Hepatocyte (in vitro differentiated cells): ENCODE measurements at regions not wholly inside any gene's neighbourhood (a gene's known extent, or its start where the extent isn't known, plus 50 kb on each side); places are given as distances from the start of the nearest gene placed in this dataset.

Source experiments
- DNase-seq: peaks from one replicate; pipeline ENCODE4 v3.0.0-alpha.2; 2016; ENCODE audit warnings: low spot score
- H2AFZ ChIP-seq: fragments of 200-600 bp; sonication (generic); 2 replicates; pipeline ENCODE4 v1.6.0; 2016; ENCODE audit warnings: antibody characterized with exemption, mild to moderate bottlenecking
- H3K27ac ChIP-seq: fragments of 200-600 bp; sonication (generic); 2 replicates; pipeline ENCODE4 v1.5.1; 2016; ENCODE audit warnings: mild to moderate bottlenecking
- H3K27me3 ChIP-seq: fragments of 200-600 bp; sonication (generic); 2 replicates; pipeline ENCODE4 v1.6.1; 2016
- H3K36me3 ChIP-seq: fragments of 200-600 bp; sonication (generic); replicated peaks from 2 replicates; pipeline ENCODE4 v1.5.1; 2016; ENCODE audit warnings: low read depth; ENCODE audit not compliant: insufficient read depth
- H3K4me1 ChIP-seq: fragments of 200-600 bp; sonication (generic); 2 replicates; pipeline ENCODE4 v1.5.1; 2016; ENCODE audit warnings: mild to moderate bottlenecking, moderate library complexity; ENCODE audit not compliant: insufficient read depth
- H3K4me2 ChIP-seq: fragments of 200-600 bp; sonication (generic); 2 replicates; pipeline ENCODE4 v1.6.0; 2016
- H3K4me3 ChIP-seq: fragments of 200-600 bp; sonication (generic); 2 replicates; pipeline ENCODE4 v1.5.1; 2016; ENCODE audit warnings: mild to moderate bottlenecking
- H3K79me2 ChIP-seq: fragments of 200-600 bp; sonication (generic); 2 replicates; pipeline ENCODE4 v1.6.0; 2017; ENCODE audit warnings: mild to moderate bottlenecking
- H3K9me2 ChIP-seq: fragments of 200-600 bp; sonication (generic); replicated peaks from 2 replicates; pipeline ENCODE4 v1.6.0; 2017; ENCODE audit warnings: mild to moderate bottlenecking; ENCODE audit not compliant: insufficient read depth
- H3K9me3 ChIP-seq: fragments of 200-600 bp; sonication (generic); 2 replicates; pipeline ENCODE4 v1.5.1; 2016; ENCODE audit warnings: low read depth, mild to moderate bottlenecking
- H4K20me1 ChIP-seq: fragments of 200-600 bp; sonication (generic); 2 replicates; pipeline ENCODE4 v1.6.0; 2016; ENCODE audit warnings: mild to moderate bottlenecking; ENCODE audit not compliant: insufficient read depth, poor library complexity, severe bottlenecking
- EZH2 ChIP-seq: fragments of 200-600 bp; sonication (generic); IDR thresholded peaks from 2 replicates; pipeline ENCODE4 v1.6.1; 2016; ENCODE audit warnings: antibody characterized with exemption, mild to moderate bottlenecking, borderline replicate concordance
- EZH2phosphoT487 ChIP-seq: fragments of 200-600 bp; sonication (generic); IDR thresholded peaks from one replicate; pipeline ENCODE4 v1.6.1; 2018; ENCODE audit warnings: antibody characterized with exemption, mild to moderate bottlenecking, low read depth, moderate library complexity; ENCODE audit not compliant: unreplicated experiment, severe bottlenecking
- WGBS: methylation state at CpG from one replicate; pipeline ENCODE4 v1.1.6; 2016; ENCODE audit warnings: low lambda C conversion rate; ENCODE audit errors: missing lambda C conversion rate; 5-methylcytosine and 5-hydroxymethylcytosine counted together
- TF ChIP-seq, protein P1 (sequence below): fragments of 200-600 bp; sonication (generic); IDR thresholded peaks from 2 replicates; pipeline ENCODE4 v1.5.1; 2016; ENCODE audit warnings: antibody characterized with exemption, mild to moderate bottlenecking; ENCODE audit not compliant: poor library complexity

DNA sequence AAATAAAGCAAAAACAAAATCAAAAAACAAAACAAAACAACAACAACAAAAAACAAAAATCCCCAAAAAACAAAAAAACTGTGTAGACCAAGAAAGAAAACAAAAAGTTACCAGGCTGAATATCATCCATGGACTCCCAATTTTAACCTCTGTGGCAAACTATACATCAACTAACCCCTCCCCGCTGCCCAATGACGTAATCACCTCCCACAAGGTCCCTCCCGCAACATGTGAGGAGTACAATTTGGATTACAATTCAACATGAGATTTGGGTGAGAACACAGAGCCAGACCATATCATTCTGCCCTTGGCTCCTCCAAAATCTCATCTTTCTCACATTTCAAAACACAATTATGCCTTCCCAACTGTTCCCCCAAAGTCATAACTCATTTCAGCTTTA is 179.8 kb downstream of the DERA start:
- H3K9me3 ChIP-seq: no peaks in the 10 kb centered on the region
- no peak overlapping the region for H2AFZ ChIP-seq
- WGBS: 98% methylated on average over 3 of the region's 3 CpGs
- H3K4me3 ChIP-seq: no peak overlapping the region
- no peaks in the 10 kb centered on the region for H3K9me2 ChIP-seq
- no peaks in the 10 kb centered on the region for H4K20me1 ChIP-seq
- no peak overlapping the region for H3K4me2 ChIP-seq
- DNase-seq: no peak
- no peak overlapping the region for H3K27ac ChIP-seq
- no peaks in the 10 kb centered on the region for H3K36me3 ChIP-seq
- TF ChIP-seq EZH2phosphoT487: no peak
- TF ChIP-seq, protein P1, sequence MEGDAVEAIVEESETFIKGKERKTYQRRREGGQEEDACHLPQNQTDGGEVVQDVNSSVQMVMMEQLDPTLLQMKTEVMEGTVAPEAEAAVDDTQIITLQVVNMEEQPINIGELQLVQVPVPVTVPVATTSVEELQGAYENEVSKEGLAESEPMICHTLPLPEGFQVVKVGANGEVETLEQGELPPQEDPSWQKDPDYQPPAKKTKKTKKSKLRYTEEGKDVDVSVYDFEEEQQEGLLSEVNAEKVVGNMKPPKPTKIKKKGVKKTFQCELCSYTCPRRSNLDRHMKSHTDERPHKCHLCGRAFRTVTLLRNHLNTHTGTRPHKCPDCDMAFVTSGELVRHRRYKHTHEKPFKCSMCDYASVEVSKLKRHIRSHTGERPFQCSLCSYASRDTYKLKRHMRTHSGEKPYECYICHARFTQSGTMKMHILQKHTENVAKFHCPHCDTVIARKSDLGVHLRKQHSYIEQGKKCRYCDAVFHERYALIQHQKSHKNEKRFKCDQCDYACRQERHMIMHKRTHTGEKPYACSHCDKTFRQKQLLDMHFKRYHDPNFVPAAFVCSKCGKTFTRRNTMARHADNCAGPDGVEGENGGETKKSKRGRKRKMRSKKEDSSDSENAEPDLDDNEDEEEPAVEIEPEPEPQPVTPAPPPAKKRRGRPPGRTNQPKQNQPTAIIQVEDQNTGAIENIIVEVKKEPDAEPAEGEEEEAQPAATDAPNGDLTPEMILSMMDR: no peak
- TF ChIP-seq EZH2: no peak
- no peaks in the 10 kb centered on the region for H3K4me1 ChIP-seq
- H3K27me3 ChIP-seq: no peaks in the 10 kb centered on the region
- no peaks in the 10 kb centered on the region for H3K79me2 ChIP-seq

DNA sequence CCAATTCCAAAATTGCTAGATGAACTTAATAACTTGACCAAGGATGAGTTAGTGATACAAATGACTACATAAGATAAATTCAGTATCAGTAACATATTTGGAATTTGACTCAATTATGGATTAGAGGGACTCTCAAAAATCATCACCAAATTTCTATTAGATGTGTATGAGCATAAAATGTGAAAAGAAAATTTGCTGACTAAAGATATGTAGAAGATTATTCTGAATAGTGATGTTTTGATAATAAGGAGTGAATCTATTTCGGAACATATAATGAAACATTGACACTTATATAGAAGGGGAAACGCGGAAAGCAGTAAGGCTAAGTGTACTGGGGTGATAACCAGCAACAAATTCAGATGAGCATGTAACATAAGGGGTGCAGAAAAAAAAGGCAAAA is 177.3 kb downstream of the DERA start:
- no peak overlapping the region for H2AFZ ChIP-seq
- H3K4me2 ChIP-seq: no peak overlapping the region
- no peaks in the 10 kb centered on the region for H3K9me3 ChIP-seq
- no peaks in the 10 kb centered on the region for H3K4me1 ChIP-seq
- no peaks in the 10 kb centered on the region for H3K27me3 ChIP-seq
- WGBS: 97% methylated on average over 3 of the region's 3 CpGs
- no peaks in the 10 kb centered on the region for H3K79me2 ChIP-seq
- no peak overlapping the region for H3K4me3 ChIP-seq
- TF ChIP-seq, protein P1: no peak
- TF ChIP-seq EZH2: no peak
- TF ChIP-seq EZH2phosphoT487: no peak
- H3K36me3 ChIP-seq: no peaks in the 10 kb centered on the region
- H4K20me1 ChIP-seq: no peaks in the 10 kb centered on the region
- H3K27ac ChIP-seq: no peak overlapping the region
- no peaks in the 10 kb centered on the region for H3K9me2 ChIP-seq
- DNase-seq: no peak
